HG03342 (cell line): ENCODE measurements at regions not wholly inside any gene's neighbourhood (a gene's known extent, or its start where the extent isn't known, plus 50 kb on each side); places are given as distances from the start of the nearest gene placed in this dataset.
"Not testable (repeated sequence)": the region's sequence is repeated elsewhere in the genome, so short reads cannot be mapped to it uniquely, and the experiment has no call there.

Experiments used
- ATAC-seq: cut with Tn5 transposase; IDR thresholded peaks from one replicate; pipeline ENCODE4 v1.9.1; 2021; ENCODE audit warnings: mild to moderate bottlenecking, moderate library complexity; ENCODE audit not compliant: unreplicated experiment

- not testable (repeated sequence) for ATAC-seq
Observed at GRCh38 chr1:148432318-148432717, 50.8 kb downstream of the PPIAL4G start.

GRCh38 chr1:148429856-148430255, 53.2 kb downstream of the PPIAL4G start:
- not testable (repeated sequence) for ATAC-seq

DNA sequence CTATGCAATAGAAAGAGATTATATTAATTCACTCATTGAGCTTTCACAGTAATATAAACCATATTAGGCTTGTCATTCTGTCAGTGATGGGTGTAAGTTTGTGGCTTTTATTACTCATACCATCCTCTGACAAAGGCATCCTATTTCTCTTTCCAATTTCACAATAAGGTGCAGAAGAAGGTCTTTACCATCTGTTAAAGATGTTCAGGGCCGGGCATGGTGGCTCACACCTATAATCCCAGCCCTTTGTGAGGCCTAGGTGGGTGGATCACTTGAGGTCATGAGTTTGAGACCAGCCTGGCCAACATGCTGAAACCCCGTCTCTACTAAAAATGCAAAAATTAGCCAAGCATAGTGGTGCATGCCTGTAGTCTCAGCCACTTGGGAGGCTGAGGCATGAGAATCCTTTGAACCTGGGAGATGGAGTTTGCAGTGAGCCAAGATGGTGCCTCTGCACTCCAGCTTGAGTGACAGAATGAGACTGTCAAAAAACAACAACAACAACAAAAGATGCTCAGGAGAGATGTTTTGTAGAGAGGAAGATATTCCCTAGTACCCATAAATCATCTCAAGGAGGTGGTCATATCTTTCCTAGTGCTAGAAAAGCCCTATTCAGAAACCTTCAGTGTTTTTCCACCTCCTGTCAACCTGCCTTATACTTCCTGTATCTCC, 56.0 kb downstream of the PPIAL4G start:
- not testable (repeated sequence) for ATAC-seq

- not testable (repeated sequence) for ATAC-seq
Observed at GRCh38 chr1:148426385-148426784, 56.7 kb downstream of the PPIAL4G start.

- not testable (repeated sequence) for ATAC-seq
Observed at GRCh38 chr1:148424143-148425003, 58.7 kb downstream of the PPIAL4G start.

DNA sequence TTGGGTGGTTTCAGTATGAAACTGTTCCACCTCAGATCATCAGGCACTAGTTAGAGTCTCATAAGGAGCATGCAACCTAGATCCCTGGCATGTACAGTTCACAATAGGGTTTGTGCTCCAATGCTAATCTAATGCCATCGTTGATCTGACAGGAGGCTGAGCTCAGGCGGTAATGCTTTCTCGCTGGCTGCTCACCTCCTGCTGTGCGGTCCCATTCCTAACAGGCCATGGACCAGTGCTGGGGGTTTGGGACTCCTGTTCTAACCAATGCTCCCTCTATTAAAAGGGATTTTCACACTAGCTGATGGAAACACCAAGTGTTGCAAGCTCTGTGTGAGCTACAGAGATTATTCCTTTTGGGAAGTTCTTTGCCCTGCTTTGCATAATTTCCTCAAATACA, 60.2 kb downstream of the PPIAL4G start:
- ATAC-seq, result not testable (repeated sequence)

DNA sequence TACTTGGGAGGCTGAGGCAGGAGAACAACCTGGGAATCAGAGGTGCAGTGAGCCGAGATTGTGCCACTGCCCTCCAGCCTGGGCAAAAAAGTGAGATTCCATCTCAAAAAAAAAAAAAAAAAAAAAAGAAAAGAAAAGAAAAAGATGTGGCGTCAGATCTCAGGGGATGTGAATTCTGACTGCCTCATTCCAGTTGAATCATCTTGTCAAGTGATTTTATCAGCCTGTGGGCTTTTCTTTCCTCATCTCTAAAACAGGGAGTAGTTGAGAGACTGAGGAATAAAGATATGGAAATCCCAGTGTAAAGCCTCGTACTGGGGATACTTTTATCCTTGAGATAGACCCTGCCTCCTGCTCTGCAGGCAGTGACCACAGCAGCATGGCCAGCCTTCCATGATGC, 65.9 kb downstream of the PPIAL4G start:
- ATAC-seq, result not testable (repeated sequence)

DNA sequence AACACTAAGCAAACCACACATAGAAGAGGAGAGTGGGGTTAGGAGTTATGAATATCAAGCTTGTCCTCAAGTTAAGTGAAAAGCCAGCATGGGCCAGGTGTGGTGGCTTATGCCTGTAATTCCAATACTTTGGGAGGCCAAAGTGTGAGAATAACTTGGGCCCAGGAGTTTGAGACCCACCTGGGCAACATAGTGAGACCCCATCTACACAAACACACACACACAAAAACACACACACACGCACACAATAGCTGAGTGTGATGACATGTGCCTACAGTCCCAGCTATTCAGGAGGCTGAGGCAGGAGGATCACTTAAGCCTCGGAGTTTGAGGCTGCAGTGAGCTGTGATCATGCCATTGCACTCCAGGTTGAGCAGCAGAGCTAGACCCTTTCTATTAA, 69.7 kb downstream of the PPIAL4G start:
- not testable (repeated sequence) for ATAC-seq

- ATAC-seq, result not testable (repeated sequence)
Observed at GRCh38 chr1:148404786-148405568, 78.1 kb downstream of the PPIAL4G start.

DNA sequence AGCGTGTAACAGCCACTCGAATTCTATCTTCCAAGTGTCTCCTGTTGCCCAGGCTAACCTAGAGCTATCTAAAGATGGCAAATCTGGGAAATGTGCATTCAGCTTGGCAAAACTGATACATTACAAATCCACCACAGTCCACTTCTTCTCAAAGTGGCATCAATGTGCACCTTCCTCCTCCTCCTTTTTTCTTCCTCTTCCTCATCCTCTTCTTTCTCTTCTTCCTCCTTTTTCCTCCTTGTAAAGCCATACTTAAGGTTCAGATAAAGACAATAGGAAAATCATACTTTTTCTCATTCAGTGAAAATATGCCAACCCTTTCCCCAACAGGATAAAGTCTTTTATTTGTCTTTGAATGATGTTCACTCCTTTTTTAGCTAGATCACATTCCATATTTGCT, 79.2 kb downstream of the PPIAL4G start:
- not testable (repeated sequence) for ATAC-seq

DNA sequence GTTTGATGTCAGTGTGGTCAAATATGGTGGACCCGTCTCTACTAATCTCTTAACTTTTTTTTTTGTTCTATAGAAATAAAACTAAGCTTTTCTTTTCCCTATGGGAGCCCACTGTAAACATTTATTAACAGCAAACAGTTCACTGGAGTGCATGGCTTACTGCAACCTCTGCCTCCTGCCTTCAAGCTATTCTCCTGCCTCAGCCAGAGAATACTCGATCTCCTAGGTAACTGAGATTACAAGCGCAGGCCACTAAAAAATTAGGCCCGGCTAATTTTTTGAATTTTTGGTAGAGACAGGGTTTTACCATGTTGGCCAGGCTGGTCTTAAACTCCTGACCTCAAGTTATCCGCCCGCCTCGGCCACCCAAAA, 80.0 kb downstream of the PPIAL4G start:
- not testable (repeated sequence) for ATAC-seq

DNA sequence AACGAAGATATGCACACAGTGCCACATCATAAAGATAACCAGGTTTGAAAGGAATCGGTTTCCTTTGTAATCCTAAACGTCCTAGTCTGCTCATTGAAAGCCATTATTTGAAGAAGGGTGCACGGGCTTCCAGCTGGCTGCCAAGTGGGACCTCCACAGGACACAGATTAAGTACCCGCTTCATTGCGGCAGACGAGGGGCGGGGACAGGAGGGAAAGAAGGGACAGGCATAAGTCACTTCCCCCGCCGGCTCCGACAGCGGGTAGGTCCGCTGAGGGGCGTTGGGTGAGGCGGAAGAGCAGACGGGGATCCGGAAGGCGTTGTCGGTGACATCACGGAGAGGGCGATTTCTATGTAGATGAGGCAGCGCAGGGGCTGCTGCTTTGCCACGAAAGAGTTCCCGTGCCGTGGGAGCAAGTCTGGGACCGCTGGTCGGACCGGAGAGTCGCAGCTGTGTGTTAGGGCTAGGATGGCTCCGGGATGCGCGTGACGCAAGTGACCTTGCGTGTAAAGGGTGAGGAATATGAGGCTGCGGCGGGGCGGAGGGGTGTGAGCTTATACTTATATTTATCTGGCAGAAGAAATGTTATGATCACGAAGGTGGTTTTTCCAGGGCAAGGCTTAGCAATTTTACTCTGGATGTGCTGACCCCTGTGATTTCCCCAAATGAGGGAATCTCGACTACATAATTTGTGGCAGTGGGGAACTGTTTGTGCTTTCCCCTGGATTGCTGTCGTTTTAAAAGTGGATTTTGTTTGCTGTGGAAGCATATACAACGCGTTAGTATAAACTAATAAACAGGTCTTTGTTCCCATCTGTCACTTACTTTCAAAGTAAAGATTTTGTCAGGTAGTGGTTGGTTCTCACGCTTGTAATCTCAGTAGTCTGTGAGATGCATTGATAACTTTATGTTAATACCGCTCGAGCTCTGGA, 80.7 kb downstream of the PPIAL4G start:
- peak; percentile 94 for ATAC-seq

GRCh38 chr1:148397516-148397915, 85.6 kb downstream of the PPIAL4G start:
- ATAC-seq, result not testable (repeated sequence)

DNA sequence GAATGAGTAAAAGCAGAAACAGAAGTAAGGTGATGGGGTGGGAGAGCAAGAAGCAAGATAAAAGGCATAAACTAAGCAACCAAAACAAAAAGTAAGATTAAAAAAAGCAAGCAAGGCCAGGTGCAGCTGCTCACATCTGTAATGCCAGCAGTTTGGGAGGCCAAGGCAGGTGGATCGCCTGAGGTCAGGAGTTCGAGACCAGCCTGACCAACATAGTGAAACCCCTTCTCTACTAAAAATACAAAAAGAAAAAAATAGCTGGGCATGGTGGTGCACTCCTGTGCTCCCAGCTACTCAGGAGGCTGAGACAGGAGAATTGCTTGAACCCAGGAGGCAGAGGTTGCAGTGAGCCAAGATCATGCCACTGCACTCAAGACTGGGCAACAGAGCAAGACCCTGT, 90.6 kb downstream of the PPIAL4G start:
- ATAC-seq, result not testable (repeated sequence)

- ATAC-seq, result not testable (repeated sequence)
Observed at GRCh38 chr1:148391323-148391722, 91.8 kb downstream of the PPIAL4G start.

DNA sequence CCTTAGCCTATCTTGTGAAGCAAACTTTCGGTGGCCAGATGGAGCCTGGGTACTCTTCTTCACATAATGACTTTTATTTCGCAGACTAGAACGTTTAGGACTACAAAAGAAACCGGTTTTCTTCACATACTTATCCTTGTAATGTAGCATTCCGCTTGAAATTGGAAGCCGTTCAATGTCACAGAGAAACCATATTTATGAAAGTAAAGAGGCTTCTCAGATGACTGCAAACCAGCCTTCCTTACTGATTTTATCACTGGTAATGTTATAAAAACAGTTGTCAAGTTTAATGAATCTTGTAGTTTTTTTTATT, 94.1 kb downstream of the PPIAL4G start:
- no peak for ATAC-seq

DNA sequence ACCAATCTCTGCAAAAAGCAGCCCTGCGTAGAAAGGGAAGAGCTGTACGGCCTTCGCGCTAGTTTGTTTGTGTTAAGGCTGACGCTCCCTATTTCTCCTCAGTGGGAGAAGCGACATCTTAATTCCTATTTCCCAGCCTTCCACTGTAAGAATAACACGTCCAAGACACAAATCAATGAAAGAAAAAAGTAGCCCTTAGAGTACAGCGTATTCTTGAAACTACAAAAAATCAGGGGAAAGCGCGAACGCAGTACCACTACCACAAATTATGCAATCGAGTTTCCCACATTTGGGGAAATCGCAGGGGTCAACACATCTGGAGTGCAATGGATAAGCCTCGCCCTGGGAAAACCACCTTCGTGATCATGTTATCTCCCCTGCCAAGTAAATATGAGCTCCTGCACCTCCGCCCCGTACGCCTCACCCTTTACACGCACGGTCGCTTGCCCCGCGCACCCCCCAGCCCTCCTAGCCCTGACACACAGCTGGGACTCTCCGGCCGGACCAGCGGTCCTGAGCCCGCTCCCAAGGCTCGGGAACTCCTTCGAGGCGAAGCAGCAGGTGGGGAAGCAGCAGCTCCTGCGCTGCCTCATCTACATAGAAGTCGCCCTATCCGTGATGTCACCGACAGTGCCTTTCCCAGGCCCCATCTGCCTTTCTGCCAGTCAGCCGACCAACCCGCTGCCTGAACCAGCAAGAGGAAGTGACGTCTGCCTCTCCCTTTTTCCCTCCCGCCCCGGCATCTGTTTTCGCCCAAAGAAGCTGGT, 94.7 kb downstream of the PPIAL4G start:
- no peak for ATAC-seq

DNA sequence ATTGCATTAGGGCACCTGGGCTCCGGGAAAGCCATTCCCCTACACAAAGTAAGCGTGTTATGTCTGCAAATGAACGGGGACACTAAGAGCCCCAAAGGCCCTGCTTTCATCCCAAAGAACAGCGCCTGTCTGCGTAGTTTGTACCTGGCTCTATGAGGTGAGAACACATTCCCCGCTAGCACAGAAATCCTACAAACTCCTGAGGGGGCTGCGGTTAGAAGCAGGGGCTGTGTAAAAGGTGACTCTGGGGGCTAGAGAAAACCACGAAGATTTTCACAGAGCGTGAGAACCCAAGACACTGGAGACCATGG, 95.2 kb downstream of the PPIAL4G start:
- ATAC-seq, result not testable (repeated sequence)

DNA sequence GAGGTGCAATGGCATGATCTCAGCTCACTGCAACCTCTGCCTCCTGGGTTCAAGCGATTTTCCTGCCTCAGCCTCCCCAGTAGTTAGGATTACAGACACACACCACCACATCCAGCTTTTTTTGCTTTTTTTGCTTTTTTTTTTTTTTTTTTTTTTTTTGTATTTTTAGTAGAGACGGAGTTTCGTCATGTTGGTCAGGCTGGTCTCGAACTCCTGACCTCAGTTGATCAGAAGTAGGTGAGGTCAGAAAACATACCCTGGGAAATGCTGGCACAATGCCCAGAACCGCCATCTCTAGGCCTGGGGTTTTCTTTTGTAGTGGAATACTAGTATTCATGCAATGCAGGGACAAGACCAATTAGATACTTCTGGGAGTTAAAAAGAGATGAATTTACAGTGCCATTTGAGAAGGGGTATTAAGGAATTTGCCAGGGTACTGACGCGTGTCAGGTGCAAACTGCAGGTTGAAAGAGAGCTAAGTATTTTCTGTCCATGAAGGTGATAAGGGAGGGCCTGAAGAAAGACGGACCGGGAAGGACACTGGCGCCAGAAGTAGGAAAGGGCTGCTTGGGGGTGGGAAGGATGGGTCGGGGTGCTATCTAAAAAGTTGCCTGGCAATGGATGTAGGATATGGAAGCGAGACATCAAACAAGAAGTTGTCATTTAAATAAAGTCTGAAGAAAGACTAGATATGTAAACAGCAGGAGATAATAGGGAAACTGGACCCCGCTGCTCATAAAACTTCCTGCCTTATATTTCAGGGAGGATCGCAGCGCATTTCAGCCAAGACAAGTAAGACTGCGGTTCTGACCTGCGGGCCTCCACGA, 95.8 kb downstream of the PPIAL4G start:
- not testable (repeated sequence) for ATAC-seq
